ENCODE measurements at regions not wholly inside any gene's neighbourhood (a gene's known extent, or its start where the extent isn't known, plus 50 kb on each side); places are given as distances from the start of the nearest gene placed in this dataset.
A peak's percentile ranks its signal among the peaks of the same experiment; 100 is the strongest.

DNA sequence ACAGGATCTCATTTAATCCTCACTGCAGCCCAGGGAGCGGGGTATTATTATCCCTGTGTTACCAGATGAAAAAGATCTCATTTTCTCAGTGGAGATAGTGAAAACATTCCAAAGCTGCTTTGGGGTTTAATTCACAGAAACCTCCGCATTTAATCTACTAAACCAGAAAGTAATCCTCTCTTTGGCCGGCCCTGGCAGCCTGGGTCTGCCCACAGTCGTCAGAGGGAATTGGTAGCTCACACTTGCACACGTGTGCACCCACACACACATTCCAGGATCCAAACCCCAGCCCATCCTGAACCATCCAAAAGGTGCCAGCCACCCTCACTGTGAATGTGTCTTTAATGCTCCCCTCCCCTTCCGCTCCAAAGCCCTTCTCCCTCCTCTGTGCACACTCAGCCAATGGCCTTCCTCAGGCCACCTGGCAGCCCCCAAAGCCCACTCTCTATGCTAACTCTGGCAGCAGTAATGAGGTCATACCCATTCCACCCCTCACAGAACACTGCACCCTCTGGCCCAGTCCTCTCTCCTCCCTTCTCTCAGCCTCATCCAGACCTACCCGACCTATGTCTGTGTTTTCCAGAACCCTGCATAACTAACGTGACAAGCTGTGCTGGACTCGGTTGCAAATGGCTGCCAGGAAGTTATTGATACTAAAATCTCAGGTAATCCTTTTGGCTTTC, 466.2 kb downstream of the SOX6 start:
- DNase-seq (ENCODE audit: extremely low read depth in 1 of 4, low spot score in 3 of 4) (no peak), FAIRE-seq (no peak)
- in situ Hi-C loops (cut with MboI): no loop called here

More for the DNA sequence above, 466.2 kb downstream of the SOX6 start:
- CTCF ChIA-PET (ENCODE audit: low intra/inter-chr PET ratio): no interaction called here
- no TSS peak for BruUV-seq (replicated peaks)
- Histone ChIP-seq H3K9me3 (replicated peaks; ENCODE audit: control insufficient read depth, insufficient read depth, low read depth, low read length) (no peaks in the 10 kb centered on the region), H3K27me3 (ENCODE audit: control insufficient read depth in 2 of 2, insufficient read depth in 2 of 2, low read length in 2 of 2) (no peaks in the 10 kb centered on the region), H3K79me2 (ENCODE audit: control insufficient read depth, insufficient read depth, low read length) (no peaks in the 10 kb centered on the region), H3K36me3 (ENCODE audit: control insufficient read depth, insufficient read depth, low read length) (no peaks in the 10 kb centered on the region), H3K4me1 (replicated peaks in 1 of 2; ENCODE audit: control insufficient read depth in 2 of 2, insufficient read depth in 2 of 2, low read length in 2 of 2) (peaks cover 0 to 27% of the 10 kb centered on the region in 2 experiments; a peak in 3 of 5 replicates), H3K9ac (ENCODE audit: insufficient read depth in 1 of 2, low read depth in 2 of 2, low read length in 2 of 2) (no peak overlapping the region), H2AFZ (ENCODE audit: low read depth, low read length) (0 out of 2 replicates have a peak overlapping the region, but pooled peaks have one; percentile 11), H3K27ac (ENCODE audit: extremely low read depth, low read depth, low read length) (no peak overlapping the region), H3K4me3 (no peak overlapping the region), H3K4me2 (ENCODE audit: insufficient read depth, low read length) (no peak overlapping the region), H3K9me1 (ENCODE audit: control insufficient read depth, insufficient read depth, low read length) (no peaks in the 10 kb centered on the region), H4K20me1 (replicated peaks; ENCODE audit: control insufficient read depth, insufficient read depth, low read length) (no peaks in the 10 kb centered on the region)
- POLR2A ChIA-PET: interaction anchor here (0.7 kb wide), 1 partner anchor 12 kb away, joined by 3 read pairs; no protein-coding TSS in a partner anchor
- intact Hi-C loops (cut with micrococcal nuclease): no loop called here
- no peak for ATAC-seq
- TF ChIP-seq EWSR1 (IDR thresholded peaks at IDR 0.05; ENCODE audit: borderline replicate concordance, low read depth, partially characterized antibody): no peak
- TF ChIP-seq CBX1 (IDR thresholded peaks at IDR 0.05; ENCODE audit: low read depth): no peak
- TF ChIP-seq, protein P1, sequence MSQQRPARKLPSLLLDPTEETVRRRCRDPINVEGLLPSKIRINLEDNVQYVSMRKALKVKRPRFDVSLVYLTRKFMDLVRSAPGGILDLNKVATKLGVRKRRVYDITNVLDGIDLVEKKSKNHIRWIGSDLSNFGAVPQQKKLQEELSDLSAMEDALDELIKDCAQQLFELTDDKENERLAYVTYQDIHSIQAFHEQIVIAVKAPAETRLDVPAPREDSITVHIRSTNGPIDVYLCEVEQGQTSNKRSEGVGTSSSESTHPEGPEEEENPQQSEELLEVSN (IDR thresholded peaks at IDR 0.05; ENCODE audit: borderline replicate concordance in 1 of 2, extremely low read depth in 1 of 2, insufficient read depth in 1 of 2, insufficient read length in 1 of 2, low read depth in 1 of 2, low read length in 1 of 2, poor library complexity in 1 of 2, severe bottlenecking in 1 of 2): no peak
- TF ChIP-seq TCF3 (CRISPR knock-in tag; IDR thresholded peaks at IDR 0.05): no peak
- no peak for TF ChIP-seq ZBTB40 (IDR thresholded peaks at IDR 0.05)
- TF ChIP-seq ZBTB40 (CRISPR knock-in tag; IDR thresholded peaks at IDR 0.05): no peak
- no peak for TF ChIP-seq HDAC8 (tag; IDR thresholded peaks at IDR 0.05)
- 37% methylated on average over 9 of the region's 9 CpGs for WGBS (ENCODE audit: insufficient coverage, low coverage, missing lambda C conversion rate)
